AG04450 (cell line): ENCODE measurements at regions not wholly inside any gene's neighbourhood (a gene's known extent, or its start where the extent isn't known, plus 50 kb on each side); places are given as distances from the start of the nearest gene placed in this dataset.
"Not testable (repeated sequence)": the region's sequence is repeated elsewhere in the genome, so short reads cannot be mapped to it uniquely, and the experiment has no call there.

Source experiments
- CTCF ChIA-PET: fragments of 300-600, 350-600 bp; formaldehyde crosslinking; extraction: SDS; loops from one replicate; lab custom pipeline; 2022; ENCODE audit warnings: antibody characterized with exemption, inconsistent platforms; lab: Charles Lee
- POLR2A ChIA-PET: fragments of 350-600 bp; formaldehyde crosslinking; extraction: SDS; loops from one replicate; lab custom pipeline; 2021; ENCODE audit warnings: antibody characterized with exemption, inconsistent platforms; lab: Yijun Ruan, JAX
- DNase-seq: peaks from one replicate; pipeline ENCODE4 v3.0.0-alpha.2; 2011; ENCODE audit warnings: low read depth, low spot score
- H3K27ac ChIP-seq: one replicate; pipeline ENCODE4 v1.5.1; 2012; ENCODE audit warnings: low read depth, low read length, control low read depth
- H3K27me3 ChIP-seq: one replicate; pipeline ENCODE4 v1.6.0; 2012; ENCODE audit warnings: low read length; ENCODE audit not compliant: control insufficient read depth, insufficient read depth
- H3K4me3 ChIP-seq: 2 replicates; pipeline ENCODE4 v1.5.1; 2011; ENCODE audit warnings: mild to moderate bottlenecking, low read depth, low read length, control low read depth
- H3K9me3 ChIP-seq: 2 replicates; pipeline ENCODE4 v1.5.1; 2012; ENCODE audit warnings: low read length; ENCODE audit not compliant: control insufficient read depth, insufficient read depth
- TF ChIP-seq, protein P1 (sequence below): IDR thresholded peaks from 2 replicates; pipeline ENCODE4 v1.5.1; 2011; ENCODE audit warnings: low read depth, low read length, control low read depth, inconsistent platforms

DNA sequence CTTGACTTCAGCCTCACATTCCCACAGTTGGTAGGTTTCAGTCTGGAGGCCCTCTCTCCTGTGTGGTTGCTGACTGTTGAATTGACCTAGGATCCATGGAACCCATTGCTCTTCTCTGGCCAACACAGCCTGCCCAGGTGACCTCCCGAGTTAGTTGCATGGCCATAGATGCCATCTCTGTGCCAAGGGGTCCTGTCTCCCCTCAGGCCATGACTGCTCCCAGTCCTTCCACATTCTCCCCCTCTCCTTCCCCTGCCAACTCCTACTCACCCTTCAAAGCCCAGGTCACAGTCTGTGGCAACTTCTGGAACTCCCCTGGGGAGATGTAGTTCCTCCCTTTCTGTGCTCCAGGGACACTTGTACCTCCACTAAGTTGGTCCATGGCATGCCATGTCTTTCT, 67.3 kb upstream of the GRB10 start:
- H3K4me3 ChIP-seq = no peak overlapping the region
- no peak overlapping the region for H3K27ac ChIP-seq
- H3K9me3 ChIP-seq = no peaks in the 10 kb centered on the region
- POLR2A ChIA-PET = no interaction called here
- peaks cover 7% of the 10 kb centered on the region for H3K27me3 ChIP-seq
- TF ChIP-seq, protein P1, sequence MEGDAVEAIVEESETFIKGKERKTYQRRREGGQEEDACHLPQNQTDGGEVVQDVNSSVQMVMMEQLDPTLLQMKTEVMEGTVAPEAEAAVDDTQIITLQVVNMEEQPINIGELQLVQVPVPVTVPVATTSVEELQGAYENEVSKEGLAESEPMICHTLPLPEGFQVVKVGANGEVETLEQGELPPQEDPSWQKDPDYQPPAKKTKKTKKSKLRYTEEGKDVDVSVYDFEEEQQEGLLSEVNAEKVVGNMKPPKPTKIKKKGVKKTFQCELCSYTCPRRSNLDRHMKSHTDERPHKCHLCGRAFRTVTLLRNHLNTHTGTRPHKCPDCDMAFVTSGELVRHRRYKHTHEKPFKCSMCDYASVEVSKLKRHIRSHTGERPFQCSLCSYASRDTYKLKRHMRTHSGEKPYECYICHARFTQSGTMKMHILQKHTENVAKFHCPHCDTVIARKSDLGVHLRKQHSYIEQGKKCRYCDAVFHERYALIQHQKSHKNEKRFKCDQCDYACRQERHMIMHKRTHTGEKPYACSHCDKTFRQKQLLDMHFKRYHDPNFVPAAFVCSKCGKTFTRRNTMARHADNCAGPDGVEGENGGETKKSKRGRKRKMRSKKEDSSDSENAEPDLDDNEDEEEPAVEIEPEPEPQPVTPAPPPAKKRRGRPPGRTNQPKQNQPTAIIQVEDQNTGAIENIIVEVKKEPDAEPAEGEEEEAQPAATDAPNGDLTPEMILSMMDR = no peak
- CTCF ChIA-PET = no interaction called here
- DNase-seq = no peak

DNA sequence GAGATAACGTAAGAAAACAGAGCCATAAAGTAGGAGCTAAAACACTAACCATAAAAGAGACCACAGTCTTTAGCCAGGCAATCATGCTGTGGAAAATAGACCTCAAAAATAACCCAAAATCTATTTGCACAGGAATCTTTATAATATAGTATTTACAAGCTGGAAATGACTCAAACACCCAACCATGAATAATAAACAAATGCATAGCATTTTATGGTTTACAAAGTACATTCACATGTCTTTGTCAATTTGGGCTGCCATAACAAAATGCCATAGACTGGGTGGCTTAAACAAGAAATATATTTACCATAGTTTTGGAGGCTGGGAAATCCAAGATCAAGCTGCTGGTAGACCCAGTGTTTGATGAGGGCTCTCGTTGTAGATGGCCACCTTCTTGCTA, 65.5 kb upstream of the GRB10 start:
- H3K27ac ChIP-seq = no peak overlapping the region
- TF ChIP-seq, protein P1 = no peak
- no peak for DNase-seq
- peaks cover 9% of the 10 kb centered on the region for H3K27me3 ChIP-seq
- CTCF ChIA-PET = interaction anchor here (1.1 kb wide), 1 partner anchor 313 kb away, joined by 3 read pairs; no protein-coding TSS in a partner anchor
- H3K9me3 ChIP-seq = no peaks in the 10 kb centered on the region
- POLR2A ChIA-PET = no interaction called here
- no peak overlapping the region for H3K4me3 ChIP-seq

DNA sequence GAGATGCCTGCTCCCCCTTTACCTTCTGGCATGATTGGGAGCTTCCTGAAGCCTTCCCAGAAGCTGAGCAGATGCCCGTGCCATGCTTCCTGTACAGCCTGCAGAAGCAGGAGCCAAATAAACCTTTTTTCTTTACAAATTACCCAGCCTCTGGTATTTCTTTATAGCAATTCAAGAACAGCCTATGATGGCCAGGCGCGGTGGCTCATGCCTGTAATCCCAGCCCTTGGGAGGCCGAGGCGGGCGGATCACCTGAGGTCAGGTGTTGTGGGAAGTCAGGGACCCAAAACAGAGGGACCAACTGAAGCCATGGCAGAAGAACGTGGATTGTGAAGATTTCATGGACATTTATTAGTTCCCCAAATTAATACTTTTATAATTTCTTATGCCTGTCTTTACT, 62.2 kb upstream of the GRB10 start:
- H3K27ac ChIP-seq, H3K4me3 ChIP-seq, H3K9me3 ChIP-seq, POLR2A ChIA-PET, H3K27me3 ChIP-seq, CTCF ChIA-PET, DNase-seq: not testable (repeated sequence)

DNA sequence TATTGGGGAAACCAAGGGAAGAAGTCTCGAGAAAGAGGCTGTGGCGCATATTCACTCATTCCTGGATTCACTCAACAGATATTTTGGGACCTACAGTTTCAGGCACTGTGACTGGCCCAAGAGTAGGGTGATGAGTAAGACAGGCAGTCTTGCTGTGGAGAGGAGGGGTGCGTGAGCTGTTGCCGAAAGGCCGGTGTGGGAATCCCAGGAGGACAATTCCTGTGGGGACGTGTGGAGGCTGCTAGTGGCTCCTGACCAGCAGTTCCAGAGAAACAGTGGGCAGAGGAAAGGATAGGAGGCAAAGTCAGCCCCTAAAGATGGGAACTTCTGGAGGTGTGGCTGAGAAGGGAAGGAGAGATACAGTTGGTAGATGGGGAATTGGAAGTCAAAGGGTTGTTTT, 59.3 kb upstream of the GRB10 start:
- ChIA-PET CTCF (no interaction called here), POLR2A (no interaction called here)
- TF ChIP-seq, protein P1 = no peak
- peaks cover 7% of the 10 kb centered on the region for H3K27me3 ChIP-seq
- H3K27ac ChIP-seq = no peak overlapping the region
- DNase-seq = no peak
- 0 out of 2 replicates have a peak, but pooled peaks cover 2% of the 10 kb centered on the region for H3K9me3 ChIP-seq
- no peak overlapping the region for H3K4me3 ChIP-seq

DNA sequence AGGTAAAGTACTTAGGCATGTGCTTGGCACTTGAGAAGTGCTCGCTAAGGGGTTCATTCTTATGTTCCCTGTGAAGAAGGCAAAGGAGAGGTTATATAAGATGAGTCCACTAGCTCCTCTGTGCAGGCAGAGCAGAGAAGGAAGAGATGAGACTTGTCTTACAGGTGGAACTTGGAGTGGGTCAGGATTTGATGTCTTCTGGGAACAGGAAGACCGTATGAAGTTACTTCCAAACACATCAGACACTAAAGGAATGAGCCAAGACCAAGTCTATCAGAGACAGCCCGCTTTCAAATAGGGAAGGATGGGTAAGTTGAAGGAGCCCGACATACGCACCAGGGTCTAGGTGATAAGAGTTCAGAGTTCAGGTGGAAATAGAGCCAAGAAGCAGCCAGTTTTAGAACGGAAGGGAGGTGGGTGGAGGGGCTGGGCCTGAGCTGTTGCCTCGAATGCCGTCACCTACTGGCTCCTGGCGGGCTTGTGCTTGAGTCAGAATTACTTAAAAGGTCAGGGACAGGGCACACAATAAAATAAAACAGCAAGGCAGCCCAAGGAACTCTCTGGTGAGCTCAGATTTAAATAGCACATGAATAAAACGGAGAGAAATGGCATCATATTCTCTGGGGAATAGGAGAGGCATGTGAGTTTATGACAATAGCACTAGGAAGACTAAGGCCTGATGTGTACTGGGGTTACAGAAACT, 56.1 kb upstream of the GRB10 start:
- no peak overlapping the region for H3K27ac ChIP-seq
- POLR2A ChIA-PET = no interaction called here
- H3K27me3 ChIP-seq = peaks cover 7% of the 10 kb centered on the region
- no peak overlapping the region for H3K4me3 ChIP-seq
- CTCF ChIA-PET = interaction anchor here (1.8 kb wide), 1 partner anchor 324 kb away, joined by 7 read pairs; no protein-coding TSS in a partner anchor
- TF ChIP-seq, protein P1 = no peak
- 0 out of 2 replicates have a peak, but pooled peaks cover 2% of the 10 kb centered on the region for H3K9me3 ChIP-seq
- DNase-seq = no peak
